GM23338 (cell line): ENCODE measurements at regions not wholly inside any gene's neighbourhood (a gene's known extent, or its start where the extent isn't known, plus 50 kb on each side); places are given as distances from the start of the nearest gene placed in this dataset.

ENCODE experiments used
- CREB1 ChIP-seq: fragments of 250-450 bp; sonication (Bioruptor Pico); IDR thresholded peaks from 2 replicates; pipeline ENCODE4 v1.5.0; 2020; ENCODE audit warnings: low read depth, mild to moderate bottlenecking, moderate library complexity
- EZH2 ChIP-seq: fragments of 200-600 bp; sonication (generic); IDR thresholded peaks from one replicate; pipeline ENCODE4 v1.8.0; 2017; ENCODE audit warnings: antibody characterized with exemption, mild to moderate bottlenecking, low read depth; ENCODE audit not compliant: unreplicated experiment
- EZH2phosphoT487 ChIP-seq: fragments of 200-600 bp; sonication (generic); IDR thresholded peaks from one replicate; pipeline ENCODE4 v1.8.1; 2018; ENCODE audit warnings: antibody characterized with exemption; ENCODE audit not compliant: unreplicated experiment
- JUNB ChIP-seq: IDR thresholded peaks from one replicate; pipeline ENCODE4 v1.6.1; 2016; ENCODE audit warnings: antibody characterized with exemption; ENCODE audit not compliant: unreplicated experiment
- NANOG ChIP-seq: IDR thresholded peaks from 2 replicates; pipeline ENCODE4 v1.6.1; 2016; ENCODE audit warnings: antibody characterized with exemption, borderline replicate concordance
- POLR2AphosphoS5 ChIP-seq: IDR thresholded peaks from 2 replicates; pipeline ENCODE4 v1.6.1; 2016; ENCODE audit warnings: antibody characterized with exemption, low read depth
- STAT1 ChIP-seq: IDR thresholded peaks from one replicate; pipeline ENCODE4 v1.6.1; 2016; ENCODE audit warnings: antibody characterized with exemption; ENCODE audit not compliant: unreplicated experiment
- ZNF114 ChIP-seq: fragments of 250-450 bp; sonication (Bioruptor Pico); IDR thresholded peaks from 2 replicates; pipeline ENCODE4 v1.5.0; 2020; ENCODE audit warnings: mild to moderate bottlenecking, moderate library complexity
- ZNF331 ChIP-seq: fragments of 250-450 bp; sonication (Bioruptor Pico); IDR thresholded peaks from 2 replicates; pipeline ENCODE4 v1.5.0; 2020; ENCODE audit warnings: low read depth, mild to moderate bottlenecking, moderate library complexity
- TF ChIP-seq, protein P1 (sequence below), 2 experiments: fragments of 200-600 bp in 1 of 2; sonication (generic) in 1 of 2; conservative IDR thresholded peaks; 2 replicates each; pipeline versions ENCODE4 v1.5.1 to v1.6.1; 2016 to 2017; ENCODE audit warnings: antibody characterized with exemption in 2 of 2, low read depth in 2 of 2, mild to moderate bottlenecking in 2 of 2, moderate library complexity in 1 of 2
- TF ChIP-seq, protein P2 (sequence below): IDR thresholded peaks from one replicate; pipeline ENCODE4 v1.6.1; 2018; ENCODE audit warnings: antibody characterized with exemption; ENCODE audit not compliant: unreplicated experiment
- TF ChIP-seq, protein P3 (sequence below): IDR thresholded peaks from 2 replicates; pipeline ENCODE4 v1.6.1; 2016; ENCODE audit warnings: antibody characterized with exemption

DNA sequence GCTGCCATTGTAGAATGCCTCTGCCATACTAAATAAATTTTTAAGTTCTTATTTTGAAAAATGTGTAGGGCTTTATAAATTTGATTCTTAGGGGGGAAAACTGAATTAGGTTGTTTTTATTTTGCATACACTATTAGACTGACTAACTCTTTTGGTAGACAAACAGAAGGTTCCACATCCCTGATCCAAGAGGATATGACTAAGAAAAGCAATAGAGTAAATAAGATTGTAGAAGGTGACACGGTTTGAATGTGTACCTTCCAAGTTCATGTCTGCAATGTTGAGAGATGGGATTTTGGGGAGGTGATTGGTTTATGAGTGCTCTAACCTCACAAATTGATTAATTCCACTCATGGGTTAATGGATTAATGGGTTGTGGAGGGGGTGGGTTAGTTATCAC, 127.9 kb downstream of the GLUL start:
- TF ChIP-seq, protein P1, sequence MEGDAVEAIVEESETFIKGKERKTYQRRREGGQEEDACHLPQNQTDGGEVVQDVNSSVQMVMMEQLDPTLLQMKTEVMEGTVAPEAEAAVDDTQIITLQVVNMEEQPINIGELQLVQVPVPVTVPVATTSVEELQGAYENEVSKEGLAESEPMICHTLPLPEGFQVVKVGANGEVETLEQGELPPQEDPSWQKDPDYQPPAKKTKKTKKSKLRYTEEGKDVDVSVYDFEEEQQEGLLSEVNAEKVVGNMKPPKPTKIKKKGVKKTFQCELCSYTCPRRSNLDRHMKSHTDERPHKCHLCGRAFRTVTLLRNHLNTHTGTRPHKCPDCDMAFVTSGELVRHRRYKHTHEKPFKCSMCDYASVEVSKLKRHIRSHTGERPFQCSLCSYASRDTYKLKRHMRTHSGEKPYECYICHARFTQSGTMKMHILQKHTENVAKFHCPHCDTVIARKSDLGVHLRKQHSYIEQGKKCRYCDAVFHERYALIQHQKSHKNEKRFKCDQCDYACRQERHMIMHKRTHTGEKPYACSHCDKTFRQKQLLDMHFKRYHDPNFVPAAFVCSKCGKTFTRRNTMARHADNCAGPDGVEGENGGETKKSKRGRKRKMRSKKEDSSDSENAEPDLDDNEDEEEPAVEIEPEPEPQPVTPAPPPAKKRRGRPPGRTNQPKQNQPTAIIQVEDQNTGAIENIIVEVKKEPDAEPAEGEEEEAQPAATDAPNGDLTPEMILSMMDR (conservative IDR thresholded peaks at IDR 0.05; ENCODE audit: low read depth in 2 of 2), result no peak
- no peak for TF ChIP-seq EZH2phosphoT487
- no peak for TF ChIP-seq STAT1
- no peak for TF ChIP-seq EZH2
- no peak for TF ChIP-seq POLR2AphosphoS5
- TF ChIP-seq, protein P2, sequence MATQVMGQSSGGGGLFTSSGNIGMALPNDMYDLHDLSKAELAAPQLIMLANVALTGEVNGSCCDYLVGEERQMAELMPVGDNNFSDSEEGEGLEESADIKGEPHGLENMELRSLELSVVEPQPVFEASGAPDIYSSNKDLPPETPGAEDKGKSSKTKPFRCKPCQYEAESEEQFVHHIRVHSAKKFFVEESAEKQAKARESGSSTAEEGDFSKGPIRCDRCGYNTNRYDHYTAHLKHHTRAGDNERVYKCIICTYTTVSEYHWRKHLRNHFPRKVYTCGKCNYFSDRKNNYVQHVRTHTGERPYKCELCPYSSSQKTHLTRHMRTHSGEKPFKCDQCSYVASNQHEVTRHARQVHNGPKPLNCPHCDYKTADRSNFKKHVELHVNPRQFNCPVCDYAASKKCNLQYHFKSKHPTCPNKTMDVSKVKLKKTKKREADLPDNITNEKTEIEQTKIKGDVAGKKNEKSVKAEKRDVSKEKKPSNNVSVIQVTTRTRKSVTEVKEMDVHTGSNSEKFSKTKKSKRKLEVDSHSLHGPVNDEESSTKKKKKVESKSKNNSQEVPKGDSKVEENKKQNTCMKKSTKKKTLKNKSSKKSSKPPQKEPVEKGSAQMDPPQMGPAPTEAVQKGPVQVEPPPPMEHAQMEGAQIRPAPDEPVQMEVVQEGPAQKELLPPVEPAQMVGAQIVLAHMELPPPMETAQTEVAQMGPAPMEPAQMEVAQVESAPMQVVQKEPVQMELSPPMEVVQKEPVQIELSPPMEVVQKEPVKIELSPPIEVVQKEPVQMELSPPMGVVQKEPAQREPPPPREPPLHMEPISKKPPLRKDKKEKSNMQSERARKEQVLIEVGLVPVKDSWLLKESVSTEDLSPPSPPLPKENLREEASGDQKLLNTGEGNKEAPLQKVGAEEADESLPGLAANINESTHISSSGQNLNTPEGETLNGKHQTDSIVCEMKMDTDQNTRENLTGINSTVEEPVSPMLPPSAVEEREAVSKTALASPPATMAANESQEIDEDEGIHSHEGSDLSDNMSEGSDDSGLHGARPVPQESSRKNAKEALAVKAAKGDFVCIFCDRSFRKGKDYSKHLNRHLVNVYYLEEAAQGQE, result no peak
- no peak for TF ChIP-seq ZNF331 (CRISPR knock-in tag)
- no peak for TF ChIP-seq JUNB
- no peak for TF ChIP-seq NANOG
- no peak for TF ChIP-seq CREB1
- TF ChIP-seq, protein P3, sequence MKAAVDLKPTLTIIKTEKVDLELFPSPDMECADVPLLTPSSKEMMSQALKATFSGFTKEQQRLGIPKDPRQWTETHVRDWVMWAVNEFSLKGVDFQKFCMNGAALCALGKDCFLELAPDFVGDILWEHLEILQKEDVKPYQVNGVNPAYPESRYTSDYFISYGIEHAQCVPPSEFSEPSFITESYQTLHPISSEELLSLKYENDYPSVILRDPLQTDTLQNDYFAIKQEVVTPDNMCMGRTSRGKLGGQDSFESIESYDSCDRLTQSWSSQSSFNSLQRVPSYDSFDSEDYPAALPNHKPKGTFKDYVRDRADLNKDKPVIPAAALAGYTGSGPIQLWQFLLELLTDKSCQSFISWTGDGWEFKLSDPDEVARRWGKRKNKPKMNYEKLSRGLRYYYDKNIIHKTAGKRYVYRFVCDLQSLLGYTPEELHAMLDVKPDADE, result no peak
- no peak for TF ChIP-seq ZNF114 (CRISPR knock-in tag)
